NCI-H345 treated with DMSO at 0.1 percent for 48 hours (cell line): ENCODE measurements at regions not wholly inside any gene's neighbourhood (a gene's known extent, or its start where the extent isn't known, plus 50 kb on each side); places are given as distances from the start of the nearest gene placed in this dataset.
"Not testable (repeated sequence)": the region's sequence is repeated elsewhere in the genome, so short reads cannot be mapped to it uniquely, and the experiment has no call there.

Experiments used
- DNase-seq: peaks from one replicate; lab custom pipeline; 2025; ENCODE audit not compliant: unreplicated experiment; lab: John Stamatoyannopoulos, UW

- DNase-seq, result no peak
Measured at GRCh38 chr6:68238097-68238601, 396.9 kb upstream of the ADGRB3 start.

DNA sequence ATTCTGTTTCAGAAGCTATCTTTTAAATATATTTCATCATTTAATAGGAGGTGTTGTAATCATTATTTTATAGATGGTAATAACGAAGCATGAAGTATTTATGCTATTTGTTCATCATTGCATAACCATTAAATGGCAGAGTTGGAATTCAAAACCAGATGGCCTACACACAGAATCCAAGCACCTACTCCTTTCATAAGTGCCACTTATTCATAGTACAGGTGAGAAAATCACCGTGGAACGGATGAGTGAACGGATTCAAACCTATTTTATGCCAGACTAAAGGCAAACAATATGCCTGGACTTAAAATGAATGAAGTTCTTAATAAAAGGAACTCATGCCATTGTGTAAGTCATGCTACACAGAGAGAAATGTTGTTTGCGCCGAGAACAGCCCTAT, 397.9 kb upstream of the ADGRB3 start:
- DNase-seq, result peak; percentile 83

DNA sequence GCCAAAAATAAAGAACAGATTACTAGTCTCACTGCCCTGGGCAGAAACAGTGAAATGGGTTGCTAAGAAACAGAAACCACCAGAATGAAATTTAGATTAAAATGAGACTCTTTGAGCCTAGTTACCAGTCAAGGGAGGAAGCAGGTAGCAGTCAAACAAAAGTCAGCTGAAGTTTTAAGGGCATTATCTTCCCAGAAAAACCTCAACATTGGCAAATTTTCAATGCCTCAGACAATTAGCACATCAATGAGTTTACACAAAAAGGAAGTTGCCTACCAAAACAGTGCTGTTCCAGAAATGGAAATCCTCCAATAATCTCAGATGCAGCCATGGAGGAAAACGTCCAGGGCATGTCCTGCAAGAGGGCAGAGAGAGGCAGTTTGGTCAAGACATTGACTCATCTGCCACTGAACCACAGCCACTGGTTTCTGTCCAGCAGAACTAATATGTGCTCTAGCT, 399.7 kb upstream of the ADGRB3 start:
- no peak for DNase-seq

- no peak for DNase-seq
Measured at GRCh38 chr6:68233623-68234022, 401.5 kb upstream of the ADGRB3 start.

DNA sequence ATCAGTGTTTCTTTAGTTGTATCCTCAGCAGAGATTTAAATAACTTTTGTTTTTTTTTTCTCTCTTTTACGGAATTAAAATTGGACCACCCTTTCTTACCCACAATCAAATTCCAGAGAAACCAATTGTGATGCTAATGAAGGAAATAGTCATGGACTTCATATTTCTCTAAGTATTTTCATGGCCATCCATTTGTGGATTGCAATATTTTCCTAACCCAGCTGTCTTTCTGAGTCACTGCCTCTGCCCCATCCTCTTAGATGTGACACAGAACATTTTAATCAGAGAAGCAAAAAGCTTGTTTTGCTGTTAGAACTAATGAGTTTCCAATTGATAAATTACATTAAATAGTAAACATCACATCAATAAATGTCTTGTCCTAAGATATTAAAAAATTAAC, 405.5 kb upstream of the ADGRB3 start:
- DNase-seq, result no peak

DNA sequence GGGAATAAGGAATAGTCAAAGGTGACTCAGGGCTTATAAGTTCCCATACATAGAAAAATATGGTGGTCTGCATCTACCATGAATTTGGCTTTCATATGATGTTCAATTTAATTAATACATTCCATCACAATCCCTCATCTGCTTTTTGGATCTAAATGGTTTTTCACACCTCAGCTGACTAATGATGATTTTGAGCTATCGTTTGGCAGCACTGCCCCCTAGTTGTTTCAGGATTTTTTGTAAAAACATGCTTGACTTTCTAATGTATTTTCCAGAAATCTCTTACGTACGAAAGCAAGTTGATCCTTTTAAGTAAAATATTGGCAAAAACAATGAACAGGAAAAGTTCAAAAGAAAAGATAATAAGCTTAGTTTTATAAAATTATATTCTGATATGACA, 408.6 kb upstream of the ADGRB3 start:
- DNase-seq, result peak; percentile 15

DNA sequence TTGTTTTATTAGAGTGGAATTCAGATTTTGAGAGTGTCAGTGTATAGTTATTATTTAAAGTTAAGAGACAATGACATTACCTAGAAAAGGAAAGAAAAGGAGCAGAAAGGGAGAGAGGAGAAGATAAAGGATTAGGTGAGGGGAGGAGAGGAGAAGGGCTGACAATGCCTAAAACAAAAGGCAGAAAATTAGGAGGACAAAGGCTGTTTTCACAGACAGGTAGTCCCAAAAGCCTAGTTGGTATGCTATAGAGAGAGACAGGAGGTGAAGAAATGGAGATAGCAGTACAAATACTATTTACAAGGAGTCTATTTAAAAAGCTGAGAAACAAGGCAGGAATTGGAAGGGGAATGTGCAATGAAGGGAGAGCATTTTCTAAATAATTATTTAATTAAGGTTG, 409.4 kb upstream of the ADGRB3 start:
- DNase-seq, result no peak

- no peak for DNase-seq
Measured at GRCh38 chr6:68211242-68211795, 423.8 kb upstream of the ADGRB3 start.

DNA sequence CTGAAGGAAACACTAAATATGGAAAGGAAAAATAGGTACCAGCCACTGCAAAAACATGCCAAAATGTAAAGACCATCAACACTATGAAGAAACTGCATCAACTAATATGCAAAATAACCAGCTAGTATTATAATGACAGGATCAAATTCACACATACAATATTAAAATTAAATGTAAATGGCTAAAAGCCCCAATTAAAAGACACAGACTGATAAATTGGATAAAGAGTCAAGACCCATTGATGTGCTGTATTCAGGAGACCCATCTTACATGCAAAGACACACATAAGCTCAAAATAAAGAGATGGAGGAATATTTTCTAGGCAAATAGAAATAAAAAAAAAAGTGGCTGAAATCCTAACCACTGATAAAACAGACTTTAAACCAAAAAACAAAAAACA, 427.5 kb upstream of the ADGRB3 start:
- not testable (repeated sequence) for DNase-seq

- no peak for DNase-seq
Measured at GRCh38 chr6:68200929-68201328, 434.2 kb upstream of the ADGRB3 start.

GRCh38 chr6:68197356-68197755, 437.7 kb upstream of the ADGRB3 start:
- DNase-seq, result no peak

- no peak for DNase-seq
Measured at GRCh38 chr6:68196645-68197044, 438.4 kb upstream of the ADGRB3 start.

GRCh38 chr6:68195753-68196152, 439.3 kb upstream of the ADGRB3 start:
- not testable (repeated sequence) for DNase-seq

GRCh38 chr6:68194846-68195478, 440.1 kb upstream of the ADGRB3 start:
- DNase-seq, result no peak

GRCh38 chr6:68192988-68193387, 442.1 kb upstream of the ADGRB3 start:
- no peak for DNase-seq

DNA sequence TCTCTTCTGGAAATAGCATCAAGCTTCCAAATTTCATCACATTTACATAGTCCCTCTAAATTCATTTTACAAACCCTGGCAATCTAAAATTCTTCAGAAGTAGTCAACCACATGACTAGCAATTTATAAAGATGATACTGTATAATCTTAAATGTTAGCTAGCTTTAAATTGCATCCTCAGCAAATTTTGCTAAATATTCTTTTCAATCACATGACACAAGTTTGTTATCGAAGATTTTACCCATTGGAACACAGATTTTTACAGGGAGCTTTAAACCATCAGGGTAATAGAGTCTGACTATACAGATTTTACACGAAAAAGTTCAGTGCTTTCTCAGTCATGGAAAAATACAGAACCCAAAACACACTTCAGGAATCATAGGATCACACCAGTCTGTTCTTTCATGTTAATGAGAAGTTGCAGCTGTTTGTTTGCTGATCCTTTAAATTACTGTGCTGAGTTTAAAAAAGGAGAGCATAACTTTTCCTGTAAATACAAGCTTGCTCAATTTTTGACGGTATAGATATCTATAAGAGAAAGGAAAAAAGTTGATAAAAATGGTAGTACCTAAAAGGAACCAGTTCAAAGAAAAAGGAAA, 445.8 kb upstream of the ADGRB3 start:
- DNase-seq, result no peak

- DNase-seq, result no peak
Measured at GRCh38 chr6:68186870-68187269, 448.2 kb upstream of the ADGRB3 start.

DNA sequence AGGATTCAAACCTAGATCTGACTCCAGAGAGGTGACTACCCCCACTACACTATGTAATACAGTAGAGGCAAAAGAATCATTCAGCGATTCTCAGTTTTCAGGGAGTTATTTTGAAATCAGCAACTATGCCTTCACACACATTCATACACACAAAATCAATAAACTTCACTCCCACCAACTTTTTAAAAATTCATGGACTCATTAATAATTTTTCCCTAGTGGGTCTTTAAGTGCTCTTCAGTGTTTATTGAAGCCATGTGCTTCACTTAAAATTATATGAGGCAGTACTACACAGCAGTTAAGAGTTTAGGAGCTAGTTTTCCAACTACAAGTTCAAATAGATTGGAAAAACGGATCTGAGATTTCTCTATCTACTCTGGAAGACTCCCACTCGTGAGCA, 452.7 kb upstream of the ADGRB3 start:
- DNase-seq, result no peak

- DNase-seq, result not testable (repeated sequence)
Measured at GRCh38 chr6:68181027-68181426, 454.1 kb upstream of the ADGRB3 start.

GRCh38 chr6:68173616-68174015, 461.5 kb upstream of the ADGRB3 start:
- DNase-seq, result no peak

- no peak for DNase-seq
Measured at GRCh38 chr6:68169922-68170321, 465.2 kb upstream of the ADGRB3 start.

- DNase-seq, result no peak
Measured at GRCh38 chr6:68167604-68168003, 467.5 kb upstream of the ADGRB3 start.
